ENCODE measurements at regions not wholly inside any gene's neighbourhood (a gene's known extent, or its start where the extent isn't known, plus 50 kb on each side); places are given as distances from the start of the nearest gene placed in this dataset.

- no peaks in the 10 kb centered on the region for H3K9me3 ChIP-seq
- H3K9ac ChIP-seq, result no peak overlapping the region
- no peak overlapping the region for H3K4me2 ChIP-seq
- no peak overlapping the region for H3K27ac ChIP-seq (ENCODE audit: low read depth in 2 of 2, low read length in 1 of 2)
- WGBS (ENCODE audit: low lambda C conversion rate), result 92% methylated on average over 2 of the region's 3 CpGs
- CTCF ChIA-PET, result interaction anchor here (1.7 kb wide), 1 partner anchor 391 kb away, joined by 4 read pairs; no protein-coding TSS in a partner anchor
- H3K27me3 ChIP-seq (ENCODE audit: insufficient read depth), result no peaks in the 10 kb centered on the region
- POLR2A ChIA-PET, result no interaction called here
- no peaks in the 10 kb centered on the region for H3K36me3 ChIP-seq (replicated peaks in 1 of 2; ENCODE audit: control insufficient read depth in 1 of 2, insufficient read depth in 2 of 2, low read length in 1 of 2)
- H2AFZ ChIP-seq (ENCODE audit: low read depth), result no peak overlapping the region
- no peaks in the 10 kb centered on the region for H3K9me2 ChIP-seq
- H3K79me2 ChIP-seq (ENCODE audit: insufficient read depth), result no peaks in the 10 kb centered on the region
- H3F3A ChIP-seq (replicated peaks; ENCODE audit: insufficient read depth), result peaks cover 17% of the 10 kb centered on the region
- peaks cover 4 to 9% of the 10 kb centered on the region in 2 experiments for H3K4me1 ChIP-seq (ENCODE audit: control insufficient read depth in 1 of 2, insufficient read depth in 2 of 2, low read depth in 1 of 2, low read length in 1 of 2)
- no peak overlapping the region for H3K4me3 ChIP-seq (ENCODE audit: low read depth in 2 of 2, low read length in 1 of 2)
- no peak for DNase-seq
- no peak for TF ChIP-seq EZH2phosphoT487 (IDR thresholded peaks at IDR 0.05; ENCODE audit: borderline replicate concordance, low read depth)
- TF ChIP-seq ZBTB33 (IDR thresholded peaks at IDR 0.05; ENCODE audit: borderline replicate concordance, low read depth), result no peak
- no peak for TF ChIP-seq USF2 (IDR thresholded peaks at IDR 0.05; ENCODE audit: borderline replicate concordance, low read depth, low read length)
- no peak for TF ChIP-seq USF1 (IDR thresholded peaks at IDR 0.05; ENCODE audit: borderline replicate concordance, low read depth)
- TF ChIP-seq TAF1 (IDR thresholded peaks at IDR 0.05; ENCODE audit: borderline replicate concordance, low read depth, low read length), result no peak
- TF ChIP-seq JUND (IDR thresholded peaks at IDR 0.05), result no peak
- TF ChIP-seq SIN3A (IDR thresholded peaks at IDR 0.05; ENCODE audit: borderline replicate concordance, low read depth, low read length), result no peak
- TF ChIP-seq FOXM1 (IDR thresholded peaks at IDR 0.05; ENCODE audit: low read depth), result no peak
- TF ChIP-seq RXRA (IDR thresholded peaks at IDR 0.05; ENCODE audit: borderline replicate concordance, low read depth), result no peak
- TF ChIP-seq IRF3 (IDR thresholded peaks at IDR 0.05; ENCODE audit: low read depth, low read length), result no peak
- TF ChIP-seq PBX3 (IDR thresholded peaks at IDR 0.05), result no peak
- TF ChIP-seq TCF12 (IDR thresholded peaks at IDR 0.05), result no peak
- TF ChIP-seq FOSL2 (IDR thresholded peaks at IDR 0.05; ENCODE audit: borderline replicate concordance, low read depth), result no peak
- TF ChIP-seq CHD2 (IDR thresholded peaks at IDR 0.05; ENCODE audit: low read length, partially characterized antibody), result no peak
- TF ChIP-seq RCOR1 (IDR thresholded peaks at IDR 0.05; ENCODE audit: low read length), result no peak
- no peak for TF ChIP-seq YY1 (IDR thresholded peaks at IDR 0.05; ENCODE audit: low read depth)
- H4K20me1 ChIP-seq (ENCODE audit: insufficient read depth), result no peaks in the 10 kb centered on the region
Measured at GRCh38 chr6:119539066-119539746, 189.6 kb upstream of the MAN1A1 start.
